ENCODE measurements at regions not wholly inside any gene's neighbourhood (a gene's known extent, or its start where the extent isn't known, plus 50 kb on each side); places are given as distances from the start of the nearest gene placed in this dataset.

GRCh38 chrX:16496175-16496574 is 153.8 kb upstream of the S100G start (continued):
- TF ChIP-seq YY1 (IDR thresholded peaks at IDR 0.05; ENCODE audit: low read depth, low read length) (no peak), USF2 (IDR thresholded peaks at IDR 0.05; ENCODE audit: borderline replicate concordance, low read depth, low read length) (no peak), HCFC1 (IDR thresholded peaks at IDR 0.05; ENCODE audit: low read length) (no peak), KLF5 (IDR thresholded peaks at IDR 0.05; ENCODE audit: partially characterized antibody) (no peak), RFX5 (IDR thresholded peaks at IDR 0.05; ENCODE audit: low read depth, low read length) (no peak), ESRRA (IDR thresholded peaks at IDR 0.05; ENCODE audit: low read length) (no peak)
- TF ChIP-seq, protein P1, sequence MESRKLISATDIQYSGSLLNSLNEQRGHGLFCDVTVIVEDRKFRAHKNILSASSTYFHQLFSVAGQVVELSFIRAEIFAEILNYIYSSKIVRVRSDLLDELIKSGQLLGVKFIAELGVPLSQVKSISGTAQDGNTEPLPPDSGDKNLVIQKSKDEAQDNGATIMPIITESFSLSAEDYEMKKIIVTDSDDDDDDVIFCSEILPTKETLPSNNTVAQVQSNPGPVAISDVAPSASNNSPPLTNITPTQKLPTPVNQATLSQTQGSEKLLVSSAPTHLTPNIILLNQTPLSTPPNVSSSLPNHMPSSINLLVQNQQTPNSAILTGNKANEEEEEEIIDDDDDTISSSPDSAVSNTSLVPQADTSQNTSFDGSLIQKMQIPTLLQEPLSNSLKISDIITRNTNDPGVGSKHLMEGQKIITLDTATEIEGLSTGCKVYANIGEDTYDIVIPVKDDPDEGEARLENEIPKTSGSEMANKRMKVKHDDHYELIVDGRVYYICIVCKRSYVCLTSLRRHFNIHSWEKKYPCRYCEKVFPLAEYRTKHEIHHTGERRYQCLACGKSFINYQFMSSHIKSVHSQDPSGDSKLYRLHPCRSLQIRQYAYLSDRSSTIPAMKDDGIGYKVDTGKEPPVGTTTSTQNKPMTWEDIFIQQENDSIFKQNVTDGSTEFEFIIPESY (IDR thresholded peaks at IDR 0.05): no peak
- TF ChIP-seq, protein P2, sequence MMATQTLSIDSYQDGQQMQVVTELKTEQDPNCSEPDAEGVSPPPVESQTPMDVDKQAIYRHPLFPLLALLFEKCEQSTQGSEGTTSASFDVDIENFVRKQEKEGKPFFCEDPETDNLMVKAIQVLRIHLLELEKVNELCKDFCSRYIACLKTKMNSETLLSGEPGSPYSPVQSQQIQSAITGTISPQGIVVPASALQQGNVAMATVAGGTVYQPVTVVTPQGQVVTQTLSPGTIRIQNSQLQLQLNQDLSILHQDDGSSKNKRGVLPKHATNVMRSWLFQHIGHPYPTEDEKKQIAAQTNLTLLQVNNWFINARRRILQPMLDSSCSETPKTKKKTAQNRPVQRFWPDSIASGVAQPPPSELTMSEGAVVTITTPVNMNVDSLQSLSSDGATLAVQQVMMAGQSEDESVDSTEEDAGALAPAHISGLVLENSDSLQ (IDR thresholded peaks at IDR 0.05): no peak

Data from GM12878 (cell line).